Liver (tissue), 8 donors: ENCODE measurements at regions not wholly inside any gene's neighbourhood (a gene's known extent, or its start where the extent isn't known, plus 50 kb on each side); places are given as distances from the start of the nearest gene placed in this dataset.

Experiments used
- DNase-seq: peaks from one replicate; pipeline ENCODE4 v3.0.0-alpha.2; 2017; ENCODE audit warnings: low spot score
- H3K27ac ChIP-seq, 2 donors: one replicate each; pipeline ENCODE4 v1.7.0; 2013; ENCODE audit warnings: inconsistent platforms in 2 of 2, low read length in 2 of 2, control low read depth in 1 of 2, low read depth in 1 of 2, mild to moderate bottlenecking in 1 of 2
- H3K27me3 ChIP-seq, 4 donors: one replicate each; pipeline versions ENCODE4 v1.6.1 to v1.7.0; 2013; ENCODE audit warnings: low read length in 3 of 4, inconsistent platforms in 1 of 4, mild to moderate bottlenecking in 1 of 4, moderate library complexity in 1 of 4; ENCODE audit not compliant: control insufficient read depth in 4 of 4, insufficient read depth in 4 of 4
- H3K36me3 ChIP-seq, 4 donors: one replicate each; pipeline versions ENCODE4 v1.6.1 to v1.7.0; 2013; ENCODE audit warnings: low read length in 3 of 4, mild to moderate bottlenecking in 3 of 4, low read depth in 1 of 4, moderate library complexity in 1 of 4; ENCODE audit not compliant: control insufficient read depth in 4 of 4, insufficient read depth in 3 of 4
- H3K4me1 ChIP-seq, 4 donors: one replicate each; pipeline versions ENCODE4 v1.6.1 to v1.7.0; 2013; ENCODE audit warnings: low read length in 3 of 4, mild to moderate bottlenecking in 3 of 4, moderate library complexity in 1 of 4; ENCODE audit not compliant: control insufficient read depth in 4 of 4, insufficient read depth in 4 of 4
- H3K4me3 ChIP-seq, 3 donors: one replicate each; pipeline versions ENCODE4 v1.6.1 to v1.7.0; 2013; ENCODE audit warnings: low read length in 3 of 3, control low read depth in 1 of 3, low read depth in 1 of 3, mild to moderate bottlenecking in 1 of 3
- H3K9ac ChIP-seq, 2 donors: one replicate each; pipeline ENCODE4 v1.7.0; 2013; ENCODE audit warnings: low read length in 2 of 2, mild to moderate bottlenecking in 2 of 2, moderate library complexity in 2 of 2, control low read depth in 1 of 2, low read depth in 1 of 2
- H3K9me3 ChIP-seq, 4 donors: one replicate each; pipeline versions ENCODE4 v1.6.1 to v1.7.0; 2013; ENCODE audit warnings: low read length in 3 of 4; ENCODE audit not compliant: control insufficient read depth in 4 of 4
- EGR1 ChIP-seq, 2 donors: IDR thresholded peaks; 2 replicates each; pipeline ENCODE4 v1.6.1; 2016 to 2018; ENCODE audit warnings: antibody characterized with exemption in 2 of 2, low read depth in 2 of 2
- FOXA1 ChIP-seq: IDR thresholded peaks from 2 replicates; pipeline ENCODE4 v1.6.1; 2016; ENCODE audit warnings: antibody characterized with exemption
- FOXA2 ChIP-seq: IDR thresholded peaks from 2 replicates; pipeline ENCODE4 v1.6.1; 2016; ENCODE audit warnings: antibody characterized with exemption
- GABPA ChIP-seq, 2 donors: IDR thresholded peaks in 1 of 2; conservative IDR thresholded peaks in 1 of 2; 2 replicates each; pipeline ENCODE4 v1.6.1; 2016; ENCODE audit warnings: antibody characterized with exemption in 2 of 2, mild to moderate bottlenecking in 1 of 2, moderate library complexity in 1 of 2
- HNF4A ChIP-seq, 2 donors: conservative IDR thresholded peaks; 2 replicates each; pipeline ENCODE4 v1.6.1; 2016; ENCODE audit warnings: antibody characterized with exemption in 2 of 2, mild to moderate bottlenecking in 2 of 2
- HNF4G ChIP-seq: IDR thresholded peaks from 2 replicates; pipeline ENCODE4 v1.6.1; 2016; ENCODE audit warnings: antibody characterized with exemption
- JUND ChIP-seq, 2 donors: IDR thresholded peaks; 2 replicates each; pipeline ENCODE4 v1.6.1; 2016; ENCODE audit warnings: antibody characterized with exemption in 2 of 2
- NR2F2 ChIP-seq: IDR thresholded peaks from 2 replicates; pipeline ENCODE4 v1.6.1; 2016; ENCODE audit warnings: antibody characterized with exemption
- RAD21 ChIP-seq, 2 donors: IDR thresholded peaks; 2 replicates each; pipeline ENCODE4 v1.6.1; 2016; ENCODE audit warnings: antibody characterized with exemption in 2 of 2, mild to moderate bottlenecking in 2 of 2
- RXRA ChIP-seq, 2 donors: IDR thresholded peaks; 2 replicates each; pipeline ENCODE4 v1.6.1; 2017 to 2018; ENCODE audit warnings: antibody characterized with exemption in 2 of 2, mild to moderate bottlenecking in 1 of 2
- SP1 ChIP-seq: IDR thresholded peaks from 2 replicates; pipeline ENCODE4 v1.6.1; 2018; ENCODE audit warnings: antibody characterized with exemption, mild to moderate bottlenecking
- TAF1 ChIP-seq: conservative IDR thresholded peaks from 2 replicates; pipeline ENCODE4 v1.6.1; 2016; ENCODE audit warnings: antibody characterized with exemption, mild to moderate bottlenecking
- YY1 ChIP-seq: IDR thresholded peaks from 2 replicates; pipeline ENCODE4 v1.6.1; 2016; ENCODE audit warnings: antibody characterized with exemption, mild to moderate bottlenecking
- WGBS: extraction: QIAGEN DNeasy Blood & Tissue Kit; methylation state at CpG from one replicate; pipeline ENCODE4 v1.1.7; 2013; 5-methylcytosine and 5-hydroxymethylcytosine counted together
- TF ChIP-seq, protein P1 (sequence below): IDR thresholded peaks from 2 replicates; pipeline ENCODE4 v1.6.1; 2016; ENCODE audit warnings: antibody characterized with exemption
- TF ChIP-seq, protein P2 (sequence below): IDR thresholded peaks from 2 replicates; pipeline ENCODE4 v1.6.1; 2016; ENCODE audit warnings: antibody characterized with exemption
- TF ChIP-seq, protein P3 (sequence below): IDR thresholded peaks from 2 replicates; pipeline ENCODE4 v1.6.1; 2016; ENCODE audit warnings: antibody characterized with exemption
- TF ChIP-seq, protein P4 (sequence below): IDR thresholded peaks from 2 replicates; pipeline ENCODE4 v1.6.1; 2016; ENCODE audit warnings: antibody characterized with exemption, mild to moderate bottlenecking
- TF ChIP-seq, protein P5 (sequence below): fragments of 150-350 bp; IDR thresholded peaks from 2 replicates; pipeline ENCODE4 v1.5.1; 2017; ENCODE audit warnings: improper control_type of control experiment, low read depth, low read length; ENCODE audit not compliant: missing input control
- donor health status: healthy.
- donor health status: healthy.
- donor health status: healthy.
- donor health status: healthy.
- donor health status: healthy.

DNA sequence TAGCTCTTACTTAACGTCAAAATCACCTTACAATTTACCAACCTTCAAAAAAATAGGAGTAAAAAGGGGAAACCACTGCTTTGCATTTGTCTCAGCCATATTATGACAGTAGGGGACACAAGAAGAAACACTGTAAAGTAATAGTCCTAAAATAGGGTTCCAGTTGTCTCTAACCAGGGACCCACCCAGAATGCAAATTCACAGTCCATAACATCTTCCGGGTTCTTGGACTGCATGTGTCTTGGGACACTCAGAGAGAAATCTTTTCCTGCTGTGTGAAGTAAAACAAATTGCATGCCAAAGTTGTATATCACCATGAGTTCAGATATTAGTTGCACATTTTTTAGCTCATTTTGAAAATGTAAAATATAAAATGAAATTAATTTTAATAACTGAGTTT lies 69.8 kb upstream of the PGR start:
- DNase-seq = no peak
- no peaks in the 10 kb centered on the region for H3K9me3 ChIP-seq
- H3K27me3 ChIP-seq = no peaks in the 10 kb centered on the region
- no peak overlapping the region for H3K27ac ChIP-seq
- no peak overlapping the region for H3K9ac ChIP-seq
- no peaks in the 10 kb centered on the region for H3K36me3 ChIP-seq
- TF ChIP-seq YY1 = no peak
- TF ChIP-seq HNF4A (conservative IDR thresholded peaks at IDR 0.05) = no peak
- TF ChIP-seq JUND (IDR thresholded peaks at IDR 0.05) = no peak
- TF ChIP-seq FOXA1 = no peak
- TF ChIP-seq, protein P1, sequence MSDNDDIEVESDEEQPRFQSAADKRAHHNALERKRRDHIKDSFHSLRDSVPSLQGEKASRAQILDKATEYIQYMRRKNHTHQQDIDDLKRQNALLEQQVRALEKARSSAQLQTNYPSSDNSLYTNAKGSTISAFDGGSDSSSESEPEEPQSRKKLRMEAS = no peak
- no peak for TF ChIP-seq TAF1
- TF ChIP-seq NR2F2 = no peak
- TF ChIP-seq, protein P2, sequence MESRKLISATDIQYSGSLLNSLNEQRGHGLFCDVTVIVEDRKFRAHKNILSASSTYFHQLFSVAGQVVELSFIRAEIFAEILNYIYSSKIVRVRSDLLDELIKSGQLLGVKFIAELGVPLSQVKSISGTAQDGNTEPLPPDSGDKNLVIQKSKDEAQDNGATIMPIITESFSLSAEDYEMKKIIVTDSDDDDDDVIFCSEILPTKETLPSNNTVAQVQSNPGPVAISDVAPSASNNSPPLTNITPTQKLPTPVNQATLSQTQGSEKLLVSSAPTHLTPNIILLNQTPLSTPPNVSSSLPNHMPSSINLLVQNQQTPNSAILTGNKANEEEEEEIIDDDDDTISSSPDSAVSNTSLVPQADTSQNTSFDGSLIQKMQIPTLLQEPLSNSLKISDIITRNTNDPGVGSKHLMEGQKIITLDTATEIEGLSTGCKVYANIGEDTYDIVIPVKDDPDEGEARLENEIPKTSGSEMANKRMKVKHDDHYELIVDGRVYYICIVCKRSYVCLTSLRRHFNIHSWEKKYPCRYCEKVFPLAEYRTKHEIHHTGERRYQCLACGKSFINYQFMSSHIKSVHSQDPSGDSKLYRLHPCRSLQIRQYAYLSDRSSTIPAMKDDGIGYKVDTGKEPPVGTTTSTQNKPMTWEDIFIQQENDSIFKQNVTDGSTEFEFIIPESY = no peak
- TF ChIP-seq, protein P3, sequence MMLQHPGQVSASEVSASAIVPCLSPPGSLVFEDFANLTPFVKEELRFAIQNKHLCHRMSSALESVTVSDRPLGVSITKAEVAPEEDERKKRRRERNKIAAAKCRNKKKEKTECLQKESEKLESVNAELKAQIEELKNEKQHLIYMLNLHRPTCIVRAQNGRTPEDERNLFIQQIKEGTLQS = no peak
- TF ChIP-seq HNF4G = no peak
- no peak for TF ChIP-seq RAD21 (IDR thresholded peaks at IDR 0.05)
- TF ChIP-seq, protein P4, sequence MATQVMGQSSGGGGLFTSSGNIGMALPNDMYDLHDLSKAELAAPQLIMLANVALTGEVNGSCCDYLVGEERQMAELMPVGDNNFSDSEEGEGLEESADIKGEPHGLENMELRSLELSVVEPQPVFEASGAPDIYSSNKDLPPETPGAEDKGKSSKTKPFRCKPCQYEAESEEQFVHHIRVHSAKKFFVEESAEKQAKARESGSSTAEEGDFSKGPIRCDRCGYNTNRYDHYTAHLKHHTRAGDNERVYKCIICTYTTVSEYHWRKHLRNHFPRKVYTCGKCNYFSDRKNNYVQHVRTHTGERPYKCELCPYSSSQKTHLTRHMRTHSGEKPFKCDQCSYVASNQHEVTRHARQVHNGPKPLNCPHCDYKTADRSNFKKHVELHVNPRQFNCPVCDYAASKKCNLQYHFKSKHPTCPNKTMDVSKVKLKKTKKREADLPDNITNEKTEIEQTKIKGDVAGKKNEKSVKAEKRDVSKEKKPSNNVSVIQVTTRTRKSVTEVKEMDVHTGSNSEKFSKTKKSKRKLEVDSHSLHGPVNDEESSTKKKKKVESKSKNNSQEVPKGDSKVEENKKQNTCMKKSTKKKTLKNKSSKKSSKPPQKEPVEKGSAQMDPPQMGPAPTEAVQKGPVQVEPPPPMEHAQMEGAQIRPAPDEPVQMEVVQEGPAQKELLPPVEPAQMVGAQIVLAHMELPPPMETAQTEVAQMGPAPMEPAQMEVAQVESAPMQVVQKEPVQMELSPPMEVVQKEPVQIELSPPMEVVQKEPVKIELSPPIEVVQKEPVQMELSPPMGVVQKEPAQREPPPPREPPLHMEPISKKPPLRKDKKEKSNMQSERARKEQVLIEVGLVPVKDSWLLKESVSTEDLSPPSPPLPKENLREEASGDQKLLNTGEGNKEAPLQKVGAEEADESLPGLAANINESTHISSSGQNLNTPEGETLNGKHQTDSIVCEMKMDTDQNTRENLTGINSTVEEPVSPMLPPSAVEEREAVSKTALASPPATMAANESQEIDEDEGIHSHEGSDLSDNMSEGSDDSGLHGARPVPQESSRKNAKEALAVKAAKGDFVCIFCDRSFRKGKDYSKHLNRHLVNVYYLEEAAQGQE = no peak
- TF ChIP-seq, protein P5, sequence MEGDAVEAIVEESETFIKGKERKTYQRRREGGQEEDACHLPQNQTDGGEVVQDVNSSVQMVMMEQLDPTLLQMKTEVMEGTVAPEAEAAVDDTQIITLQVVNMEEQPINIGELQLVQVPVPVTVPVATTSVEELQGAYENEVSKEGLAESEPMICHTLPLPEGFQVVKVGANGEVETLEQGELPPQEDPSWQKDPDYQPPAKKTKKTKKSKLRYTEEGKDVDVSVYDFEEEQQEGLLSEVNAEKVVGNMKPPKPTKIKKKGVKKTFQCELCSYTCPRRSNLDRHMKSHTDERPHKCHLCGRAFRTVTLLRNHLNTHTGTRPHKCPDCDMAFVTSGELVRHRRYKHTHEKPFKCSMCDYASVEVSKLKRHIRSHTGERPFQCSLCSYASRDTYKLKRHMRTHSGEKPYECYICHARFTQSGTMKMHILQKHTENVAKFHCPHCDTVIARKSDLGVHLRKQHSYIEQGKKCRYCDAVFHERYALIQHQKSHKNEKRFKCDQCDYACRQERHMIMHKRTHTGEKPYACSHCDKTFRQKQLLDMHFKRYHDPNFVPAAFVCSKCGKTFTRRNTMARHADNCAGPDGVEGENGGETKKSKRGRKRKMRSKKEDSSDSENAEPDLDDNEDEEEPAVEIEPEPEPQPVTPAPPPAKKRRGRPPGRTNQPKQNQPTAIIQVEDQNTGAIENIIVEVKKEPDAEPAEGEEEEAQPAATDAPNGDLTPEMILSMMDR = no peak
- TF ChIP-seq FOXA2 = no peak
- no peak for TF ChIP-seq RXRA (IDR thresholded peaks at IDR 0.05)
- TF ChIP-seq SP1 = no peak
- no peak for TF ChIP-seq GABPA (IDR thresholded peaks at IDR 0.05 in 1 of 2, conservative IDR thresholded peaks at IDR 0.05 in 1 of 2)
- TF ChIP-seq EGR1 (IDR thresholded peaks at IDR 0.05; ENCODE audit: low read depth in 2 of 2) = no peak
- no peaks in the 10 kb centered on the region for H3K4me1 ChIP-seq
- H3K4me3 ChIP-seq = no peak overlapping the region
- WGBS = 76% methylated on average over 2 of the region's 2 CpGs
